AG04450 (cell line): ENCODE measurements at regions not wholly inside any gene's neighbourhood (a gene's known extent, or its start where the extent isn't known, plus 50 kb on each side); places are given as distances from the start of the nearest gene placed in this dataset.

Experiments used
- CTCF ChIA-PET: fragments of 300-600, 350-600 bp; formaldehyde crosslinking; extraction: SDS; loops from one replicate; lab custom pipeline; 2022; ENCODE audit warnings: antibody characterized with exemption, inconsistent platforms; lab: Charles Lee
- POLR2A ChIA-PET: fragments of 350-600 bp; formaldehyde crosslinking; extraction: SDS; loops from one replicate; lab custom pipeline; 2021; ENCODE audit warnings: antibody characterized with exemption, inconsistent platforms; lab: Yijun Ruan, JAX
- DNase-seq: peaks from one replicate; pipeline ENCODE4 v3.0.0-alpha.2; 2011; ENCODE audit warnings: low read depth, low spot score
- H3K27ac ChIP-seq: one replicate; pipeline ENCODE4 v1.5.1; 2012; ENCODE audit warnings: low read depth, low read length, control low read depth
- H3K27me3 ChIP-seq: one replicate; pipeline ENCODE4 v1.6.0; 2012; ENCODE audit warnings: low read length; ENCODE audit not compliant: control insufficient read depth, insufficient read depth
- H3K4me3 ChIP-seq: 2 replicates; pipeline ENCODE4 v1.5.1; 2011; ENCODE audit warnings: mild to moderate bottlenecking, low read depth, low read length, control low read depth
- H3K9me3 ChIP-seq: 2 replicates; pipeline ENCODE4 v1.5.1; 2012; ENCODE audit warnings: low read length; ENCODE audit not compliant: control insufficient read depth, insufficient read depth
- TF ChIP-seq, protein P1 (sequence below): IDR thresholded peaks from 2 replicates; pipeline ENCODE4 v1.5.1; 2011; ENCODE audit warnings: low read depth, low read length, control low read depth, inconsistent platforms

DNA sequence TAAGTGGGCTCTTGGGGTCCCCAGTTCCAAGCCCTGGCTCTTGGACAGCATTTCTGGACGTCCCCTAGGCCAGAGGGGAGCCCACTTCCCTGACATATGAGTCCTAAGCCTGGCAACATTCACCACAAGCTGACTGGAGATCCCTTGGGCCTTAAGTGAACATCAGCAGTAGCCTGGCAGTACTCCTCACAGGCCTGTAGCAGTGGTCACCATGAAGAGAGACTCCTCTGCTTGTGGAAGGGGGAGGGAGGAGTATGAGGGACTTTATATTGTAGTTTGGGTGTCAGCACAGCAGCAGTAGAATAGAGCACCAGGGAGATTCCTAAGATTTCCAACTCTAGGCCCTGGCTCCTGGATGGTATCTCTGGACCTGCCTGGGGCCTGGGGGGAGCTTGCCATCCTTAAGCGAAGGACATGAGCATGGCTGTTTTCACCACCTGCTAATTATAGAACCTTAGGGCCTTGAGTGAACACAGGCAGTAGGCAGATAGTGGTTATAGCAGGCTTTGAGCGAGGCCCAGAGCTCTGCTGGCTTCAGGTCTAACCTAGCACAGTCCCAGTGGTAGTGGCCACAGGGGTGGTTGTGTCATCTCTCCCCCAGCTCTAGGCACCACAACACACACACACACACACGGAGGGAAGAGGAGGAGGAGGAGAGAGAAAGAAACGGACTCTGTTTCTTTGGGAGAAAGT is 71.4 kb upstream of the APOBEC4 start:
- Histone ChIP-seq H3K4me3 (no peak overlapping the region), H3K27ac (no peak overlapping the region), H3K27me3 (no peaks in the 10 kb centered on the region), H3K9me3 (peaks cover 4% of the 10 kb centered on the region; the same call in 1 of the 2 replicates)
- no peak for DNase-seq
- ChIA-PET POLR2A (no interaction called here), CTCF (no interaction called here)
- TF ChIP-seq, protein P1, sequence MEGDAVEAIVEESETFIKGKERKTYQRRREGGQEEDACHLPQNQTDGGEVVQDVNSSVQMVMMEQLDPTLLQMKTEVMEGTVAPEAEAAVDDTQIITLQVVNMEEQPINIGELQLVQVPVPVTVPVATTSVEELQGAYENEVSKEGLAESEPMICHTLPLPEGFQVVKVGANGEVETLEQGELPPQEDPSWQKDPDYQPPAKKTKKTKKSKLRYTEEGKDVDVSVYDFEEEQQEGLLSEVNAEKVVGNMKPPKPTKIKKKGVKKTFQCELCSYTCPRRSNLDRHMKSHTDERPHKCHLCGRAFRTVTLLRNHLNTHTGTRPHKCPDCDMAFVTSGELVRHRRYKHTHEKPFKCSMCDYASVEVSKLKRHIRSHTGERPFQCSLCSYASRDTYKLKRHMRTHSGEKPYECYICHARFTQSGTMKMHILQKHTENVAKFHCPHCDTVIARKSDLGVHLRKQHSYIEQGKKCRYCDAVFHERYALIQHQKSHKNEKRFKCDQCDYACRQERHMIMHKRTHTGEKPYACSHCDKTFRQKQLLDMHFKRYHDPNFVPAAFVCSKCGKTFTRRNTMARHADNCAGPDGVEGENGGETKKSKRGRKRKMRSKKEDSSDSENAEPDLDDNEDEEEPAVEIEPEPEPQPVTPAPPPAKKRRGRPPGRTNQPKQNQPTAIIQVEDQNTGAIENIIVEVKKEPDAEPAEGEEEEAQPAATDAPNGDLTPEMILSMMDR: no peak

GRCh38 chr1:183723571-183723970 is 70.5 kb upstream of the APOBEC4 start:
- H3K9me3 ChIP-seq: peaks cover 4% of the 10 kb centered on the region; the same call in 1 of the 2 replicates
- H3K27me3 ChIP-seq: no peaks in the 10 kb centered on the region
- CTCF ChIA-PET: no interaction called here
- TF ChIP-seq, protein P1: no peak
- no peak overlapping the region for H3K27ac ChIP-seq
- DNase-seq: no peak
- H3K4me3 ChIP-seq: no peak overlapping the region
- POLR2A ChIA-PET: no interaction called here

DNA sequence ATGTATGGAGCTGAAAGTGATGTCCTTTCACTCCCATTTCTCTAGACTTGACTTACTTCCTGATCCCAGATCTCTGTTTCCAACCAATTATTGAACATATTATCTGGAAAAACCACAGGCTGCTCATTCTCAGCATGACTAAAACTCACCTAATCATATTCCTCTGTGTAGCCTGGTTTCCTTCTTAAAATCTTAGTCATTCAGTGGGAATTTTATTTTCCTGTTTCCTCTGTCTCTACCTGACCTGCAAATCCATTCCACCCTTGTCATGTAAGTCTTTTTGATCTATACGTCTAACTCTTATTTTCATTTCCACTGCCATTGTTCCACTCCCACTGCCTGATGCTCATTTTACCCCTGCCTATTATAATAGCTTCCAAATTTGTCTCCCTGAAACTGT is 67.9 kb upstream of the APOBEC4 start:
- peaks cover 4% of the 10 kb centered on the region; the same call in 1 of the 2 replicates for H3K9me3 ChIP-seq
- POLR2A ChIA-PET: no interaction called here
- no peak for DNase-seq
- no peaks in the 10 kb centered on the region for H3K27me3 ChIP-seq
- no peak overlapping the region for H3K4me3 ChIP-seq
- CTCF ChIA-PET: interaction anchor here (1.7 to 2.8 kb wide), 3 partner anchors 36 to 195 kb away, joined by 4 to 14 read pairs (median 9); no protein-coding TSS in a partner anchor
- no peak overlapping the region for H3K27ac ChIP-seq
- TF ChIP-seq, protein P1: no peak

DNA sequence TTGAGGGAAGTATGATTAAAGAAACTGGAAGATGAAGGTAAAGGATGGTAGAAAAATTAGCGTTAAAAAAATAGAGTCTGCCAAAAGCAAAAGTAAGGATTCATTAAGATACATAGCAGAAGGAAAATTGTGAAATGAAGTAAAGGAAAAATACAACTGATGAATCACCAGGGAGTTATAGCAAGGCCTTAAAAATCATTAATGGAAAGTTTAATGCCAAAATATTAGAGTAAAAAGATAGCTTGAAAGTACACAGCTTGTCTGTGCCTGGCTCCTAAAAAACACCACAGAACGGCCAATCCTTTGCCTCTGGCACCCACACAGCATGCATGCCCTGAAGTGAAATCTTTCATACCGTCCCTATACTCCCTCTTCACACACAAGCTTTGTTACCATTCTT is 66.9 kb upstream of the APOBEC4 start:
- POLR2A ChIA-PET: no interaction called here
- Histone ChIP-seq H3K4me3 (no peak overlapping the region), H3K27me3 (no peaks in the 10 kb centered on the region), H3K9me3 (peaks cover 4% of the 10 kb centered on the region; the same call in 1 of the 2 replicates), H3K27ac (no peak overlapping the region)
- DNase-seq: no peak
- TF ChIP-seq, protein P1: no peak
- CTCF ChIA-PET: interaction anchor here (0.6 to 2.8 kb wide), 4 partner anchors 9 to 196 kb away, joined by 3 to 14 read pairs (median 6); no protein-coding TSS in a partner anchor

DNA sequence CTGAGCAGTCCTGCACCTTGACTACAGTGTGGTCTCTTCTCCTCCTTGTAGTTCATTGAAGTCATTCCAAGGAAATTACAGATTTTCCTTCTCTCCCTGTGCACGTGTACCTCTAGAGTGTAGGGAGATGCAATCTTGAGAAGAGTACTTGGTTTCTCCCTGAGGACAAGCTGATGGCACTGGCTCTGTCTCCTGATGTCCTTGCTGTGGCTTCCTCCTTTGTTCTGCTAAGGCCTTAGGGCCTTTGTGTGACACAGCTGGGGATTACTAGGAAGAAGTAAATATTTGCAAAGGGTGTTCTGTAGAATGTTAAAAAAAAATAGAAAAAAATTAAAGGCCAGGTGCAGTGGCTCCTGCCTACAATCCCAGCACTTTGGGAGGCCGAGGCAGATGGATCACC is 66.2 kb upstream of the APOBEC4 start:
- DNase-seq: no peak
- Histone ChIP-seq H3K9me3 (peaks cover 4% of the 10 kb centered on the region; the same call in 1 of the 2 replicates), H3K27me3 (no peaks in the 10 kb centered on the region), H3K27ac (no peak overlapping the region), H3K4me3 (no peak overlapping the region)
- TF ChIP-seq, protein P1: no peak
- CTCF ChIA-PET: interaction anchor here (2.4 to 2.8 kb wide), 2 partner anchors 34 to 64 kb away, joined by 9 to 14 read pairs; no protein-coding TSS in a partner anchor
- POLR2A ChIA-PET: no interaction called here
